HL-60 (cell line): ENCODE measurements at regions not wholly inside any gene's neighbourhood (a gene's known extent, or its start where the extent isn't known, plus 50 kb on each side); places are given as distances from the start of the nearest gene placed in this dataset.

Experiments
- CTCF ChIP-seq: IDR thresholded peaks from one replicate; pipeline ENCODE4 v1.5.1; 2011; ENCODE audit warnings: low read length, control low read depth, inconsistent platforms; ENCODE audit not compliant: insufficient read depth
- SPI1 ChIP-seq: IDR thresholded peaks from 2 replicates; pipeline ENCODE4 v1.6.1; 2012; ENCODE audit warnings: low read depth, mild to moderate bottlenecking, borderline replicate concordance

- TF ChIP-seq SPI1 (no peak), CTCF (no peak)
Measured at GRCh38 chr11:122002047-122002446, 114.0 kb downstream of the BLID start.
